ENCODE measurements at regions not wholly inside any gene's neighbourhood (a gene's known extent, or its start where the extent isn't known, plus 50 kb on each side); places are given as distances from the start of the nearest gene placed in this dataset.

GRCh38 chr2:237184192-237184918 is 98.7 kb downstream of the COPS8 start:
- Mint-ChIP-seq H3K36me3 (ENCODE audit: unreplicated experiment) (no peaks in the 10 kb centered on the region), H3K27ac (ENCODE audit: unreplicated experiment) (no peak overlapping the region), H3K27me3 (ENCODE audit: unreplicated experiment) (no peaks in the 10 kb centered on the region), H3K4me1 (ENCODE audit: low read depth, unreplicated experiment) (no peaks in the 10 kb centered on the region), H3K9me3 (ENCODE audit: unreplicated experiment) (no peaks in the 10 kb centered on the region), H3K4me3 (ENCODE audit: unreplicated experiment) (no peak overlapping the region)
- DNase-seq, result no peak
- TF ChIP-seq, protein P1, sequence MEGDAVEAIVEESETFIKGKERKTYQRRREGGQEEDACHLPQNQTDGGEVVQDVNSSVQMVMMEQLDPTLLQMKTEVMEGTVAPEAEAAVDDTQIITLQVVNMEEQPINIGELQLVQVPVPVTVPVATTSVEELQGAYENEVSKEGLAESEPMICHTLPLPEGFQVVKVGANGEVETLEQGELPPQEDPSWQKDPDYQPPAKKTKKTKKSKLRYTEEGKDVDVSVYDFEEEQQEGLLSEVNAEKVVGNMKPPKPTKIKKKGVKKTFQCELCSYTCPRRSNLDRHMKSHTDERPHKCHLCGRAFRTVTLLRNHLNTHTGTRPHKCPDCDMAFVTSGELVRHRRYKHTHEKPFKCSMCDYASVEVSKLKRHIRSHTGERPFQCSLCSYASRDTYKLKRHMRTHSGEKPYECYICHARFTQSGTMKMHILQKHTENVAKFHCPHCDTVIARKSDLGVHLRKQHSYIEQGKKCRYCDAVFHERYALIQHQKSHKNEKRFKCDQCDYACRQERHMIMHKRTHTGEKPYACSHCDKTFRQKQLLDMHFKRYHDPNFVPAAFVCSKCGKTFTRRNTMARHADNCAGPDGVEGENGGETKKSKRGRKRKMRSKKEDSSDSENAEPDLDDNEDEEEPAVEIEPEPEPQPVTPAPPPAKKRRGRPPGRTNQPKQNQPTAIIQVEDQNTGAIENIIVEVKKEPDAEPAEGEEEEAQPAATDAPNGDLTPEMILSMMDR (IDR thresholded peaks at IDR 0.05; ENCODE audit: partially characterized antibody, unreplicated experiment), result no peak

GRCh38 chr2:237184919-237185552 is 99.3 kb downstream of the COPS8 start:
- Mint-ChIP-seq H3K36me3 (ENCODE audit: unreplicated experiment) (no peaks in the 10 kb centered on the region), H3K4me3 (ENCODE audit: unreplicated experiment) (no peak overlapping the region), H3K27ac (ENCODE audit: unreplicated experiment) (no peak overlapping the region), H3K27me3 (ENCODE audit: unreplicated experiment) (no peaks in the 10 kb centered on the region), H3K9me3 (ENCODE audit: unreplicated experiment) (no peaks in the 10 kb centered on the region), H3K4me1 (ENCODE audit: low read depth, unreplicated experiment) (no peaks in the 10 kb centered on the region)
- DNase-seq, result no peak
- TF ChIP-seq, protein P1 (IDR thresholded peaks at IDR 0.05; ENCODE audit: partially characterized antibody, unreplicated experiment), result no peak

- H3K4me1 Mint-ChIP-seq (ENCODE audit: low read depth, unreplicated experiment), result no peaks in the 10 kb centered on the region
- H3K27me3 Mint-ChIP-seq (ENCODE audit: unreplicated experiment), result no peaks in the 10 kb centered on the region
- TF ChIP-seq, protein P1 (IDR thresholded peaks at IDR 0.05; ENCODE audit: partially characterized antibody, unreplicated experiment), result no peak
- H3K4me3 Mint-ChIP-seq (ENCODE audit: unreplicated experiment), result no peak overlapping the region
- H3K9me3 Mint-ChIP-seq (ENCODE audit: unreplicated experiment), result no peaks in the 10 kb centered on the region
- H3K27ac Mint-ChIP-seq (ENCODE audit: unreplicated experiment), result no peak overlapping the region
- no peaks in the 10 kb centered on the region for H3K36me3 Mint-ChIP-seq (ENCODE audit: unreplicated experiment)
- DNase-seq, result no peak
Observed at GRCh38 chr2:237185553-237185925, 99.8 kb downstream of the COPS8 start.

GRCh38 chr2:237189799-237190198 is 104.1 kb downstream of the COPS8 start:
- TF ChIP-seq, protein P1 (IDR thresholded peaks at IDR 0.05; ENCODE audit: partially characterized antibody, unreplicated experiment), result no peak
- H3K9me3 Mint-ChIP-seq (ENCODE audit: unreplicated experiment), result peaks cover 3% of the 10 kb centered on the region
- no peaks in the 10 kb centered on the region for H3K4me1 Mint-ChIP-seq (ENCODE audit: low read depth, unreplicated experiment)
- H3K4me3 Mint-ChIP-seq (ENCODE audit: unreplicated experiment), result no peak overlapping the region
- H3K27me3 Mint-ChIP-seq (ENCODE audit: unreplicated experiment), result peaks cover 1% of the 10 kb centered on the region
- H3K36me3 Mint-ChIP-seq (ENCODE audit: unreplicated experiment), result no peaks in the 10 kb centered on the region
- H3K27ac Mint-ChIP-seq (ENCODE audit: unreplicated experiment), result no peak overlapping the region
- no peak for DNase-seq

Data from glutamatergic neuron (in vitro differentiated cells).